Right atrium auricular region (tissue), 2 donors: ENCODE measurements at regions not wholly inside any gene's neighbourhood (a gene's known extent, or its start where the extent isn't known, plus 50 kb on each side); places are given as distances from the start of the nearest gene placed in this dataset.

Source experiments
- DNase-seq: peaks from one replicate; pipeline ENCODE4 v3.0.0-alpha.2; 2019; ENCODE audit warnings: low spot score
- H3K27ac ChIP-seq, 2 donors: fragments of 200-600 bp; sonication (generic); 1 replicate in 1 of 2; 2 replicates in 1 of 2; pipeline ENCODE4 v1.5.1; 2016 to 2019
- H3K27me3 ChIP-seq, 2 donors: fragments of 200-600 bp; sonication (generic); one replicate each; pipeline versions ENCODE4 v1.5.1 to v1.6.0; 2017 to 2019
- H3K36me3 ChIP-seq: fragments of 200-600 bp; sonication (generic); one replicate; pipeline ENCODE4 v1.5.1; 2016
- H3K4me1 ChIP-seq, 2 donors: fragments of 200-600 bp; sonication (generic); one replicate each; pipeline versions ENCODE4 v1.5.1 to v1.6.0; 2017 to 2019
- H3K4me3 ChIP-seq, 2 donors: fragments of 200-600 bp; sonication (generic); 1 replicate in 1 of 2; 2 replicates in 1 of 2; pipeline ENCODE4 v1.5.1; 2017 to 2019; ENCODE audit warnings: mild to moderate bottlenecking in 1 of 2, moderate library complexity in 1 of 2
- H3K9me3 ChIP-seq, 2 donors: fragments of 200-600 bp; sonication (generic); one replicate each; pipeline ENCODE4 v1.5.1; 2019
- TF ChIP-seq, protein P1 (sequence below), 2 donors: fragments of 200-600 bp; sonication (generic); IDR thresholded peaks; one replicate each; pipeline ENCODE4 v1.5.1; 2019; ENCODE audit warnings: antibody characterized with exemption in 2 of 2

DNA sequence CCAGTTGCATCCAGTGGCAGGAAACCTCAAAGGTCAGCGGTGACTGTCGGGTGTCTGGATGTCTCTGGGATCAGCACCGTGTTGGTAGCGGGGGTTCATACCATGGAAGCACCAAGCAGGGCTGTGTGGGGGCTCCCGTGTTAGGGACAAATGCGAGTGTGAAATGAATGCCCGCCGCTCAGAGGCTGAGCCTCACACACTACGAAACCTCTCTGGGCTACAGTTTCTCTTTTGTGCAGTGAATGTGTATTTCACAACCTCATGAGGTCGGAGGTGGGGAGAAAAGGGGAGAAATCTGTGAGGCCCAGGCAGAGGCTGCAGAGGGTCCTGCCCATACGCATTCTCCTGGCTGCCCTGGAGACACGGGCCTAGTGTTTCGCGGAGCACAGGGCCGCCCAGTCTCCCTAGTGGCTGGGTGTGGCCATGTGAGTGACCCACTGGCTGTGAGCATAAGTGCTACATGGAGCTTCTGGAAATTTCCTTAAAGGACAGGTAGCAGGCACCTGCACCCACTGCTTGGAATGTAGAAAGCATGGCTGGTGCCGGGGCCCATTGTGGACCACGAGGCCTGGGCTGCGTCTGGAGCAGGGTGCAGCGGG is 138.0 kb upstream of the GLI2 start:
- H3K4me3 ChIP-seq, result no peak overlapping the region
- DNase-seq, result no peak
- peaks cover 0 to 19% of the 10 kb centered on the region in 2 donors for H3K4me1 ChIP-seq
- no peaks in the 10 kb centered on the region for H3K9me3 ChIP-seq
- TF ChIP-seq, protein P1, sequence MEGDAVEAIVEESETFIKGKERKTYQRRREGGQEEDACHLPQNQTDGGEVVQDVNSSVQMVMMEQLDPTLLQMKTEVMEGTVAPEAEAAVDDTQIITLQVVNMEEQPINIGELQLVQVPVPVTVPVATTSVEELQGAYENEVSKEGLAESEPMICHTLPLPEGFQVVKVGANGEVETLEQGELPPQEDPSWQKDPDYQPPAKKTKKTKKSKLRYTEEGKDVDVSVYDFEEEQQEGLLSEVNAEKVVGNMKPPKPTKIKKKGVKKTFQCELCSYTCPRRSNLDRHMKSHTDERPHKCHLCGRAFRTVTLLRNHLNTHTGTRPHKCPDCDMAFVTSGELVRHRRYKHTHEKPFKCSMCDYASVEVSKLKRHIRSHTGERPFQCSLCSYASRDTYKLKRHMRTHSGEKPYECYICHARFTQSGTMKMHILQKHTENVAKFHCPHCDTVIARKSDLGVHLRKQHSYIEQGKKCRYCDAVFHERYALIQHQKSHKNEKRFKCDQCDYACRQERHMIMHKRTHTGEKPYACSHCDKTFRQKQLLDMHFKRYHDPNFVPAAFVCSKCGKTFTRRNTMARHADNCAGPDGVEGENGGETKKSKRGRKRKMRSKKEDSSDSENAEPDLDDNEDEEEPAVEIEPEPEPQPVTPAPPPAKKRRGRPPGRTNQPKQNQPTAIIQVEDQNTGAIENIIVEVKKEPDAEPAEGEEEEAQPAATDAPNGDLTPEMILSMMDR (IDR thresholded peaks at IDR 0.05), result no peak
- no peaks in the 10 kb centered on the region for H3K27me3 ChIP-seq
- H3K27ac ChIP-seq, result peak overlapping the region in 1 of 2 donors; percentile 14
- H3K36me3 ChIP-seq, result no peaks in the 10 kb centered on the region

DNA sequence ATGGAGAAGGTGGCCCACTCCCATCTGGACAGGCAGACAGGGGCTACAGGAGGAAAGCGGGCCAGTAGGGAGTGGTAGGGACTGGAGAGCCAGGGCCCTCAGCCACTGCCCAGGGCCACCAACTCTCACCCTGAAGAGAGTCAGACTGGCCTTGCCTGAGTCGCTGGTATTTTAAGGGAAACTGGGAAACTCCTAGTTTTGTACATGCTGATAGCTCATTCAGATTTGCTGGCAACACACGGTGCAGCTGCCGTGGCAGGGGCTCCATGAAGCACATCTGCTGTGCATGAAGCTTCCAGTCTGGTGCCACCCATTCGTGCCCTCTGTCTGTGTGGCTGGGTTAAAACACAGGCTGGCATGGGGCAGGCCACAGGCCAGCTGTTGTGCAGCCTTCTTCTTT is 137.3 kb upstream of the GLI2 start:
- Histone ChIP-seq H3K27ac (no peak overlapping the region), H3K36me3 (no peaks in the 10 kb centered on the region), H3K4me1 (peaks cover 0 to 19% of the 10 kb centered on the region in 2 donors), H3K9me3 (no peaks in the 10 kb centered on the region), H3K27me3 (no peaks in the 10 kb centered on the region), H3K4me3 (no peak overlapping the region)
- DNase-seq, result no peak
- TF ChIP-seq, protein P1 (IDR thresholded peaks at IDR 0.05), result no peak

DNA sequence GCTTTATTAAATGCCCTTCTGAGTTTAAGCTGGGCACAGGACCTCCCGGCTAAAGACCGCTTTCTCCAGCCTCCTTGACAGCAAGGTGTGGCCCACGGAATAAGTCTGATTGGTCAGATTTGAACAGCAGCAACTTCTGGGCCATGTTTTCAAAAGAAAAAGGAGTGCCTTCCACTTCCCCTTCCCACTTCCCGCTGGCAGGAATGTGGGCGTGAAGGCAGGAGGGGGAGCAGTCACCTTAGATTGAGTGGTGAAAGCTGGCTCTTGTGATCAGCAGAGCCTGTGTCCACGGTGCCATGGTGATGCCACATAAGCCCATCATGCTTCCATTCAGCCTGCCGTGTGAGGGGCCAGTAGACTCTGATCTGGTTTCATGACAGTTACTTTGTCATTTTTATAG is 136.6 kb upstream of the GLI2 start:
- no peak overlapping the region for H3K27ac ChIP-seq
- H3K36me3 ChIP-seq, result no peaks in the 10 kb centered on the region
- no peaks in the 10 kb centered on the region for H3K27me3 ChIP-seq
- no peak overlapping the region for H3K4me3 ChIP-seq
- peaks cover 0 to 19% of the 10 kb centered on the region in 2 donors for H3K4me1 ChIP-seq
- H3K9me3 ChIP-seq, result no peaks in the 10 kb centered on the region
- DNase-seq, result no peak
- TF ChIP-seq, protein P1 (IDR thresholded peaks at IDR 0.05), result no peak

DNA sequence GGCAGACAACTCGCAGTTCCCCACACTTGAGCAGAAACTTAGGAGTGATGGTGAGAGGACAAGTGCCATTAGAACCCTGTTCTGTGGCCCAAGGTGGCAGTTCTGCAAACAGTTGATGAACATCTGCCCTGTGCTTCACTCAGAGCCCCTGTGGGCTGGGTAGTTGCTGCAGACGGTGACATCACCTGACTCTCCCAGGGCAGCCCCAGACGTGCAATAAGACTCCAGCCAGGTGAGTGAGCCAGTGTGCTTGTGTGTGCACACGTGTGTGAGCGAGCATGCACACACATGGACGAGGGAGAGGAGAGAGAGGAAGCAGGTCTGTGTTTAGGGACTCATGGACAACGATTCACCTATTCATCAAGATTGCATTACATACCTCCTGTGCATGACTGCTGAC is 136.0 kb upstream of the GLI2 start:
- TF ChIP-seq, protein P1 (IDR thresholded peaks at IDR 0.05), result no peak
- Histone ChIP-seq H3K4me1 (peaks cover 0 to 19% of the 10 kb centered on the region in 2 donors), H3K36me3 (no peaks in the 10 kb centered on the region), H3K9me3 (no peaks in the 10 kb centered on the region), H3K27ac (no peak overlapping the region), H3K4me3 (no peak overlapping the region), H3K27me3 (no peaks in the 10 kb centered on the region)
- DNase-seq, result no peak

DNA sequence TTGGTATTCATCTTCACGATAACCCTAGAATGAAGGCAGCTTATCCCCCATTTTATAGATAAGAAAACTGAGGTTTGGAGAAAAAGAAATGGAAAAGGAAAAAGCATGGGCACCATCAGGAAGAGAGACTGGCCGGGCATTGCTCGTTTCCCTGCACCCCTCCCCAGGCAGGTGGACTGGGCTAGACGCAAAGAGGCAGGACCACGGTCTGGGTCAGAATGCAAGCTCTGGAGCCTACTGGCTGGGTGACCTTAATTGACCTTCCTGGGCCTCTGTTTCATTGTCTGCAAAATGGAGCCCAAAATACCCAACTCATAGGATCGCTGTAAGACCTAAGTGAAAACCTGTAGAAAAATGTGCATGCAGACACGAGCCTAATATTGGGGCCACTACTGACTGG is 135.3 kb upstream of the GLI2 start:
- TF ChIP-seq, protein P1 (IDR thresholded peaks at IDR 0.05), result no peak
- no peak for DNase-seq
- no peaks in the 10 kb centered on the region for H3K36me3 ChIP-seq
- no peak overlapping the region for H3K4me3 ChIP-seq
- H3K27me3 ChIP-seq, result no peaks in the 10 kb centered on the region
- H3K9me3 ChIP-seq, result no peaks in the 10 kb centered on the region
- H3K4me1 ChIP-seq, result peaks cover 0 to 19% of the 10 kb centered on the region in 2 donors
- H3K27ac ChIP-seq, result no peak overlapping the region

DNA sequence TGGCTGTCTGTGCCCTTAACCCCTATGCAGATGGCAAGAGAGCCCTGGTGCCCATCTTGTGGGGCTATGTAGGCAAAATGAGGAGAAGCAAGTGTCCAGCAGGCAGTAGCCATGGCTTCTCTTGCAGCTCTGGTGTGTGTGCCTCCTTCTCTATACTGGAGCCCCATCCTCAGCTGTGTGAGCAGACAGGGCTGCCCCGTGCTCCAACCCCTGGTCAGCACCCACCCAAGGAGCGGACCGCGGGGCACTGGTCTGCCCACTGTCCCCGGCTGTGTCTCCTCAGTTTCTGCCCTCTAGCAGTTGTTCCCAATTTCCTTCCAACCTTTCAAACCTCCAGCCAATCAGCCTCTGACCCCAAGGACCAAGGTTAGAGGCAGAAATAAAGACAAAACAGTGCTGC is 134.9 kb upstream of the GLI2 start:
- Histone ChIP-seq H3K4me3 (no peak overlapping the region), H3K36me3 (no peaks in the 10 kb centered on the region), H3K27me3 (no peaks in the 10 kb centered on the region), H3K27ac (no peak overlapping the region), H3K4me1 (peaks cover 0 to 16% of the 10 kb centered on the region in 2 donors), H3K9me3 (no peaks in the 10 kb centered on the region)
- TF ChIP-seq, protein P1 (IDR thresholded peaks at IDR 0.05), result no peak
- DNase-seq, result no peak
